Calu3 (cell line): ENCODE measurements at regions not wholly inside any gene's neighbourhood (a gene's known extent, or its start where the extent isn't known, plus 50 kb on each side); places are given as distances from the start of the nearest gene placed in this dataset.

Experiments
- BruUV-seq: library from RNA; stranded (reverse); fragments of 400-500 nt; replicated peaks from 2 replicates; lab custom pipeline; 2021; lab: Mats Ljungman, UMichigan
- CTCF ChIA-PET: fragments of 300-600 bp; sonication (Branson Sonifier 250); formaldehyde crosslinking; loops from one replicate; lab custom pipeline; 2022; ENCODE audit warnings: antibody characterized with exemption; lab: Charles Lee
- DNase-seq: peaks from one replicate; pipeline ENCODE4 v3.0.0; 2022
- H3K27ac Mint-ChIP-seq: one replicate; pipeline ENCODE4 v1.8.0; 2022; ENCODE audit warnings: mixed read lengths; ENCODE audit not compliant: unreplicated experiment
- H3K27me3 Mint-ChIP-seq: one replicate; pipeline ENCODE4 v1.8.0; 2022; ENCODE audit warnings: mixed read lengths; ENCODE audit not compliant: unreplicated experiment
- H3K36me3 Mint-ChIP-seq: one replicate; pipeline ENCODE4 v1.8.0; 2022; ENCODE audit warnings: mild to moderate bottlenecking, moderate library complexity, mixed read lengths; ENCODE audit not compliant: insufficient read depth, unreplicated experiment
- H3K4me1 Mint-ChIP-seq: one replicate; pipeline ENCODE4 v1.8.0; 2022; ENCODE audit warnings: mild to moderate bottlenecking, low read depth, mixed read lengths; ENCODE audit not compliant: unreplicated experiment
- H3K4me3 Mint-ChIP-seq: one replicate; pipeline ENCODE4 v1.8.0; 2022; ENCODE audit warnings: mild to moderate bottlenecking, low read depth, moderate library complexity, mixed read lengths; ENCODE audit not compliant: unreplicated experiment
- H3K9me3 Mint-ChIP-seq: one replicate; pipeline ENCODE4 v1.8.0; 2022; ENCODE audit warnings: low read depth, mixed read lengths; ENCODE audit not compliant: unreplicated experiment
- intact Hi-C: fragments of 100-400 bp; cut with micrococcal nuclease; formaldehyde crosslinking; loops from one replicate; pipeline ENCODE4 v1.10.0; 2022; ENCODE audit not compliant: unreplicated experiment
- TF ChIP-seq, protein P1 (sequence below): fragments of 200-600 bp; IDR thresholded peaks from one replicate; pipeline ENCODE4 v1.8.0; 2022; ENCODE audit warnings: antibody characterized with exemption; ENCODE audit not compliant: unreplicated experiment

DNA sequence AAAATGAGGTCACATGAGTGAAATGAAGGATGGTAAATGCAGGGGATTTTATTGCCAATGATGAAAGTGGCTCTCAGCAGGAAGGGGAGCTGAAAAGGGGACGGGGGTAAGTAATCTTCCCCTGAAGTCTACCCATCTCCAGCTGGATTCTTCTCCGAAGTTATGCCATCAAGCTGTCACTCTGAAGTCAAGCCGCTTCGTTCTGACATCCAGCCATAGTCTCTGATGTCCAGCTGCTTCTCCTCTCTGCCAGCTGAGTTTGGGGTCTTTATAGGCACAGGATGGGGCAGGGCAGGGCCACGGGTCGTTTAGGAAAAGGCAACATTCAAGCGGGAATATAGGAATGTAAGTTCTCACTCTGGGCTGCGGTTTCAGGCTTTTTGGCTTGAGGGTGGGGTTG is 181.9 kb upstream of the ANO3 start:
- BruUV-seq: no TSS peak
- H3K9me3 Mint-ChIP-seq: no peaks in the 10 kb centered on the region
- peaks cover 4% of the 10 kb centered on the region for H3K36me3 Mint-ChIP-seq
- no peak overlapping the region for H3K27ac Mint-ChIP-seq
- no peak overlapping the region for H3K4me3 Mint-ChIP-seq
- no peaks in the 10 kb centered on the region for H3K27me3 Mint-ChIP-seq
- no peak for DNase-seq
- CTCF ChIA-PET: interaction anchor here (0.6 kb wide), 1 partner anchor 117 kb away, joined by 6 read pairs; no protein-coding TSS in a partner anchor
- TF ChIP-seq, protein P1, sequence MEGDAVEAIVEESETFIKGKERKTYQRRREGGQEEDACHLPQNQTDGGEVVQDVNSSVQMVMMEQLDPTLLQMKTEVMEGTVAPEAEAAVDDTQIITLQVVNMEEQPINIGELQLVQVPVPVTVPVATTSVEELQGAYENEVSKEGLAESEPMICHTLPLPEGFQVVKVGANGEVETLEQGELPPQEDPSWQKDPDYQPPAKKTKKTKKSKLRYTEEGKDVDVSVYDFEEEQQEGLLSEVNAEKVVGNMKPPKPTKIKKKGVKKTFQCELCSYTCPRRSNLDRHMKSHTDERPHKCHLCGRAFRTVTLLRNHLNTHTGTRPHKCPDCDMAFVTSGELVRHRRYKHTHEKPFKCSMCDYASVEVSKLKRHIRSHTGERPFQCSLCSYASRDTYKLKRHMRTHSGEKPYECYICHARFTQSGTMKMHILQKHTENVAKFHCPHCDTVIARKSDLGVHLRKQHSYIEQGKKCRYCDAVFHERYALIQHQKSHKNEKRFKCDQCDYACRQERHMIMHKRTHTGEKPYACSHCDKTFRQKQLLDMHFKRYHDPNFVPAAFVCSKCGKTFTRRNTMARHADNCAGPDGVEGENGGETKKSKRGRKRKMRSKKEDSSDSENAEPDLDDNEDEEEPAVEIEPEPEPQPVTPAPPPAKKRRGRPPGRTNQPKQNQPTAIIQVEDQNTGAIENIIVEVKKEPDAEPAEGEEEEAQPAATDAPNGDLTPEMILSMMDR: no peak
- H3K4me1 Mint-ChIP-seq: peaks cover under 1% of the 10 kb centered on the region
- intact Hi-C loops: no loop called here

DNA sequence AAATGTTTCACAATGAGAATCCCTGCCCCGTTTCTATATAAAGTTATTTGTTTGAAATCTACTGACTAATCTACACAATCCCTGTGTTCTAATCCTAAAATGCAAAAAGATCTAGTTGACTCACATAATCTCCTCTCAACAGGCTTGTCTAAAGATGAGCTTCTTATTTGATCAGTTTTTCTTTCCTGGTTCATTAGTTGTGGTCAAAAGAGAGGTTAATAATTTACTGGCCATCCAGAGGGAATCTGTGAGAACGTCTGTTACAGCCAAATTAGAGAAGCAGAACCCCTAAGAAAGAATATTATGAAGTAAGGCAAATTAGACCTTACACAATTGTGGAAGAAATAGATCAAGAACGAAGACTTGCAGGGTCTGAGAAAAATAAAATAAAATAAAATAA is 173.7 kb upstream of the ANO3 start:
- TF ChIP-seq, protein P1: no peak
- Mint-ChIP-seq H3K4me1 (peaks cover 21% of the 10 kb centered on the region), H3K36me3 (no peaks in the 10 kb centered on the region), H3K27ac (no peak overlapping the region), H3K27me3 (no peaks in the 10 kb centered on the region), H3K9me3 (no peaks in the 10 kb centered on the region), H3K4me3 (no peak overlapping the region)
- CTCF ChIA-PET: interaction anchor here (0.6 to 1.1 kb wide), 4 partner anchors 36 to 1782 kb away, joined by 3 to 6 read pairs (median 3); no protein-coding TSS in a partner anchor
- no peak for DNase-seq
- intact Hi-C loops: loop anchor here (5.0 kb wide), 1 partner anchor 69 kb away; no protein-coding TSS in a partner anchor
- BruUV-seq: no TSS peak

DNA sequence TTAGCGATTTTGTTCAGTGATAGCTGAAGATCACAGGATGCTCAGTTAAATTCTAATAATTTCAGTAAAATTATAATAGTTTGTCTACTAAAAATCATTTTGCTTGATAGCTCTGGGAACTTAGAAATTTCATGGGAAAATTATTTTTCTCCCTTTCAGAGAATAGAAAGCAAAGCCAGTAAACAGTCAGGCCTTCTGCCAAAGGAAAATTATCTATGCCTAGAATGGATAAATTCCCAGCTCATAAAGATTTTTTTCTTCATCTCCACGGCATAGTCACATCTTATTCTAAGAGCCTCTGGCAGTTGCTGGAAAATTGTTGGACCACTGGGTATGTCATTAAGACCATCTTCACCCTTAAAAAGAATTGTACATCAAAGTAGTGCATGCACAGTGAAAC is 169.6 kb upstream of the ANO3 start:
- Mint-ChIP-seq H3K36me3 (no peaks in the 10 kb centered on the region), H3K9me3 (no peaks in the 10 kb centered on the region), H3K27ac (no peak overlapping the region), H3K4me3 (no peak overlapping the region), H3K27me3 (no peaks in the 10 kb centered on the region), H3K4me1 (peaks cover 17% of the 10 kb centered on the region)
- BruUV-seq: no TSS peak
- TF ChIP-seq, protein P1: no peak
- CTCF ChIA-PET: no interaction called here
- intact Hi-C loops: no loop called here
- DNase-seq: no peak

DNA sequence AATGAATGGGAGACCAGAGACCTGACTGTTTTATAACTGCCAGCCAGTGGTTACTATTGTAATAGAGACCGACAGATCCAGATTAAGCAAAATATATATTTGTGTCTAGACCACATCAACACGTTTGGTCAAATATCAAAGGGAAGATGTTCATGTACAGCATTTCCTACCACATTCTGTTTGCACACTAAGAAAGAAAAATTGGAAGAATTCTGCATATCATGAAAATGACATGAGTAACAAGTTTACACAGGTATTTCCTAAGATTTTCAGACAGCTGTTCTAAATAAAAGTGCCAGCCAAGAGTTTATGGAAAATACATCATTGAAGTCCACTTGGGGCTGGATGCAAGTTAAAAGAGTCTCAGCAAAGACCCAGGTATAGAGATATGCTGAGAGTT is 145.5 kb upstream of the ANO3 start:
- H3K27ac Mint-ChIP-seq: no peak overlapping the region
- H3K36me3 Mint-ChIP-seq: no peaks in the 10 kb centered on the region
- H3K4me1 Mint-ChIP-seq: peaks cover 10% of the 10 kb centered on the region
- H3K4me3 Mint-ChIP-seq: no peak overlapping the region
- TF ChIP-seq, protein P1: no peak
- CTCF ChIA-PET: no interaction called here
- no peak for DNase-seq
- H3K27me3 Mint-ChIP-seq: no peaks in the 10 kb centered on the region
- intact Hi-C loops: no loop called here
- peaks cover 2% of the 10 kb centered on the region for H3K9me3 Mint-ChIP-seq
- no TSS peak for BruUV-seq
